T-cell (primary cell): ENCODE measurements at regions not wholly inside any gene's neighbourhood (a gene's known extent, or its start where the extent isn't known, plus 50 kb on each side); places are given as distances from the start of the nearest gene placed in this dataset.

ENCODE experiments used
- ATAC-seq, 4 experiments: fragments of 200-7000 bp in 3 of 4; fragments of 150-1000 bp in 1 of 4; cut with Tn5 transposase; replicated peaks in 1 of 4; 1 replicate in 3 of 4; 2 replicates in 1 of 4; pipeline ENCODE4 v1.10.0; 2021; ENCODE audit warnings: moderate library complexity in 3 of 4, mild to moderate bottlenecking in 2 of 4, moderate number of reproducible peaks in 1 of 4
- CTCF ChIA-PET, 2 donors: fragments of 300-600 bp; sonication (Branson Sonifier 250); formaldehyde crosslinking; loops; one replicate each; lab custom pipeline; 2022; ENCODE audit warnings: antibody characterized with exemption in 2 of 2; lab: Charles Lee
- POLR2A ChIA-PET, 2 donors: fragments of 300-600 bp; sonication (Branson Sonifier 250); formaldehyde crosslinking; loops; one replicate each; lab custom pipeline; 2022; ENCODE audit warnings: antibody characterized with exemption in 2 of 2; lab: Charles Lee
- DNase-seq, 35 experiments: peaks; one replicate each; pipeline versions ENCODE4 v3.0.0 to v3.0.0-alpha.2; 2013 to 2023
- H3K27ac ChIP-seq: one replicate; pipeline ENCODE4 v1.5.1; 2013; ENCODE audit warnings: low read length
- H3K27me3 ChIP-seq, 2 experiments: replicated peaks in 1 of 2; 1 replicate in 1 of 2; 2 replicates in 1 of 2; pipeline versions ENCODE4 v1.6.1 to v1.7.0; 2013; ENCODE audit warnings: low read length in 1 of 2, mixed read lengths in 1 of 2; ENCODE audit not compliant: control insufficient read depth in 2 of 2, insufficient read depth in 2 of 2; ENCODE audit errors: extremely low read depth in 1 of 2
- H3K36me3 ChIP-seq, 2 donors: 1 replicate in 1 of 2; 2 replicates in 1 of 2; pipeline versions ENCODE4 v1.6.1 to v1.7.0; 2013; ENCODE audit warnings: low read length in 1 of 2; ENCODE audit not compliant: control insufficient read depth in 2 of 2, insufficient read depth in 1 of 2; ENCODE audit errors: extremely low read depth in 1 of 2
- H3K4me1 ChIP-seq, 2 experiments: 1 replicate in 1 of 2; 2 replicates in 1 of 2; pipeline versions ENCODE4 v1.6.1 to v1.7.0; 2013; ENCODE audit warnings: low read length in 2 of 2, mixed read lengths in 1 of 2; ENCODE audit not compliant: insufficient read depth in 2 of 2, control insufficient read depth in 1 of 2; ENCODE audit errors: extremely low read depth in 1 of 2
- H3K4me3 ChIP-seq, 2 donors: 1 replicate in 1 of 2; 2 replicates in 1 of 2; pipeline versions ENCODE4 v1.5.1 to v1.7.0; 2013; ENCODE audit warnings: mild to moderate bottlenecking in 2 of 2, low read length in 1 of 2, moderate library complexity in 1 of 2; ENCODE audit not compliant: control insufficient read depth in 1 of 2; ENCODE audit errors: extremely low read depth in 1 of 2
- H3K9me3 ChIP-seq: 2 replicates; pipeline ENCODE4 v1.7.0; 2013
- H3K27ac Mint-ChIP-seq, 2 donors: one replicate each; pipeline ENCODE4 v1.8.0; 2020 to 2021; ENCODE audit warnings: mild to moderate bottlenecking in 2 of 2, mixed read lengths in 2 of 2
- H3K27me3 Mint-ChIP-seq, 2 donors: one replicate each; pipeline ENCODE4 v1.8.0; 2021 to 2022; ENCODE audit warnings: mixed read lengths in 2 of 2
- H3K36me3 Mint-ChIP-seq: one replicate; pipeline ENCODE4 v1.8.0; 2021; ENCODE audit warnings: mixed read lengths
- H3K4me1 Mint-ChIP-seq, 3 donors: one replicate each; pipeline ENCODE4 v1.8.0; 2020 to 2022; ENCODE audit warnings: mixed read lengths in 3 of 3, mild to moderate bottlenecking in 1 of 3
- H3K4me3 Mint-ChIP-seq, 3 donors: one replicate each; pipeline ENCODE4 v1.8.0; 2020 to 2022; ENCODE audit warnings: mild to moderate bottlenecking in 3 of 3, mixed read lengths in 3 of 3, moderate library complexity in 3 of 3
- H3K9me3 Mint-ChIP-seq, 3 donors: one replicate each; pipeline ENCODE4 v1.8.0; 2020 to 2022; ENCODE audit warnings: mixed read lengths in 3 of 3
- WGBS: methylation state at CpG from one replicate; pipeline ENCODE4 v1.1.5; 2013; ENCODE audit warnings: missing lambda C conversion rate; ENCODE audit not compliant: insufficient coverage; 5-methylcytosine and 5-hydroxymethylcytosine counted together

DNA sequence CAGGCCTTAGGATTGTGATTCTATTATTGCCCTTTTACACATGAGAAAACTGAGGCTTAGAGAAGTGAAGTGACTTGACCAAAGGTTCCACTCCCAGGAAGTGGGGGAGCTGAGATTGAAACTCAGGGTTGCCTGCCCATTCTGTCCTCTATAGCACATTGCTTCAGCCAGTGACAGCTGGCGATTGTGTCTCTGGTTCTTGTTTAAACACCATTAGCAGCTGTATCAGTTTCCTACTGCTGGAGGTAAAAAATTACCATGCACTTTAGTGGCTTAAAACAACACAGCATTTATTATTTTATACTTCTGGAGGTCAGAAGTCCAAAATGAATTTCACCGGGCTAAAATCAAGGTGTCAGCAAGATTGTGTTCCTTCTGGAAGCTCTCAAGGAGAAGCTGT is 205.8 kb upstream of the MAMLD1 start:
- ChIA-PET CTCF (no interaction called here), POLR2A (no interaction called here)
- H3K27me3 Mint-ChIP-seq: peaks cover 1 to 4% of the 10 kb centered on the region in 2 donors
- Histone ChIP-seq H3K9me3 (no peaks in the 10 kb centered on the region), H3K27ac (no peak overlapping the region), H3K36me3 (no peaks in the 10 kb centered on the region), H3K4me3 (no peak overlapping the region), H3K27me3 (no peaks in the 10 kb centered on the region), H3K4me1 (no peaks in the 10 kb centered on the region)
- H3K9me3 Mint-ChIP-seq: no peaks in the 10 kb centered on the region
- ATAC-seq (no peak), DNase-seq (no peak)
- 100% methylated on average over 1 of the region's 2 CpGs for WGBS
- H3K4me3 Mint-ChIP-seq: no peak overlapping the region
- no peaks in the 10 kb centered on the region for H3K4me1 Mint-ChIP-seq
- H3K36me3 Mint-ChIP-seq: no peaks in the 10 kb centered on the region
- no peak overlapping the region for H3K27ac Mint-ChIP-seq

DNA sequence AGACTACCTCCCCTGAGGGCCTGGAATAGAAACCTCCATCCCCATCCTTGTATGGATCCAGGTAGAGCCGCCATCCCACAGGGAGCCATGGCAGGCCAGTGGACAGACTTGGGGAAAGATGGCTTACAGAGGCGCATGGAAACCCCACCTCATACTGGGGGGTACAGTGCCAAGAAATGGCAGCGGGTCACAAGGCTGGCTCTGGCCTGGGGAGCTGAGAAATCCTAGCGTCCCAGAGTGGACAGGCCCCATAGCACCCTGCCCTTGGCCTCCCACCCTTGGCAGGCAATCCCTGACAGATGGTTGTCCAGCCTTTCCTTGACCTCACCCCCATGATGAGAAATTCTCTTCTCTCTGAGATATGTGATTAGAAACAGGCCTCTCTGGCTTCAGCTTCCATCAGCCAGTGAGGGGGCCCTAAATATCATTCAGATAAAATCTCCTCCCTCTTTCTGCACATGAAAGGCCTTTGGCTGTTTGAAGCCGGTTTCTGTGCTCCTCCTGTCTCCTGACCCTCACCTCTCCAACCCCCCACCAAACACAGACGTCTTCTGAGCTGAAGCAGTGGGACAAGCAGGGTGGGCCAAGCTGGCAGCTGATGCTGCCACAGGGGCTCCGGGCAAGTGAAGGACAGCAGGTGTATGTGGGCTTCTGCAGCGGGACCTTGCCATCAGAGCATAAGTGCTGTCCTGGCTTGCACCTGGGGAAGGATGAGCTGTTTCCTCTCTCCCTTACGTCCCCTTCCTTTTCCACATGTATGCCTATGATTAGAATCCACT is 204.4 kb upstream of the MAMLD1 start:
- Histone ChIP-seq H3K9me3 (no peaks in the 10 kb centered on the region), H3K4me1 (no peaks in the 10 kb centered on the region), H3K27ac (no peak overlapping the region), H3K4me3 (no peak overlapping the region), H3K36me3 (no peaks in the 10 kb centered on the region), H3K27me3 (no peaks in the 10 kb centered on the region)
- no peak overlapping the region for H3K27ac Mint-ChIP-seq
- peaks cover 0 to 4% of the 10 kb centered on the region in 2 donors for H3K27me3 Mint-ChIP-seq
- no peaks in the 10 kb centered on the region for H3K9me3 Mint-ChIP-seq
- DNase-seq: no peak
- H3K4me1 Mint-ChIP-seq: no peaks in the 10 kb centered on the region
- no peak for ATAC-seq
- ChIA-PET POLR2A (no interaction called here), CTCF (no interaction called here)
- H3K4me3 Mint-ChIP-seq: no peak overlapping the region
- 75% methylated on average over 3 of the region's 9 CpGs for WGBS
- H3K36me3 Mint-ChIP-seq: no peaks in the 10 kb centered on the region

- Histone ChIP-seq H3K4me1 (no peaks in the 10 kb centered on the region), H3K36me3 (no peaks in the 10 kb centered on the region), H3K4me3 (no peak overlapping the region), H3K27ac (no peak overlapping the region), H3K27me3 (no peaks in the 10 kb centered on the region), H3K9me3 (no peaks in the 10 kb centered on the region)
- no peaks in the 10 kb centered on the region for H3K9me3 Mint-ChIP-seq
- H3K4me3 Mint-ChIP-seq: no peak overlapping the region
- peaks cover 0 to 4% of the 10 kb centered on the region in 2 donors for H3K27me3 Mint-ChIP-seq
- ATAC-seq (no peak), DNase-seq (no peak)
- POLR2A ChIA-PET: no interaction called here
- H3K4me1 Mint-ChIP-seq: no peaks in the 10 kb centered on the region
- 92% methylated on average over 2 of the region's 3 CpGs for WGBS
- H3K27ac Mint-ChIP-seq: no peak overlapping the region
- H3K36me3 Mint-ChIP-seq: no peaks in the 10 kb centered on the region
- CTCF ChIA-PET: no interaction called here
These were observed 203.6 kb upstream of the MAMLD1 start for GRCh38 chrX:150159537-150159936.

DNA sequence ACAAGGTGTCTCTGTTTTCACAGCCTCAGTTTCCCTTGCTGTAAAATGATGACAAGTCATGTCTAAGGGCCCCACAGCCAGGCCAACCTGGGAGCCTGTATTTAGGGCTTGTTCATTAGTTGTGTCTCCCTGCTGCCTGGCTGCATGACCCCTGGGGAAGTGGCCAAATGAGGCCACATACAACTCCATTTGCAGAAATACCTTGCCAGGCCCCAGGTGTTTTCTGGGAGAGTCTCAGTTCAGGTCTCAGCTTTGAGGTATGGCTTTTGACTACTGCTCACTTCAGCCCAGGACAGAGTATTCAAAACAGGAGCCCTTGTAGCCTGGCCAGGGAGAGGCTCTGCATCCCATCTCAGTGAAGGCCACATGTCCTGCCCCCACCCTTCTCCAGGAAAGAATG is 202.5 kb upstream of the MAMLD1 start:
- H3K27ac Mint-ChIP-seq: no peak overlapping the region
- H3K4me3 Mint-ChIP-seq: no peak overlapping the region
- no peaks in the 10 kb centered on the region for H3K9me3 Mint-ChIP-seq
- Histone ChIP-seq H3K9me3 (no peaks in the 10 kb centered on the region), H3K4me1 (no peaks in the 10 kb centered on the region), H3K36me3 (no peaks in the 10 kb centered on the region), H3K27ac (no peak overlapping the region), H3K4me3 (no peak overlapping the region), H3K27me3 (no peaks in the 10 kb centered on the region)
- ChIA-PET POLR2A (no interaction called here), CTCF (no interaction called here)
- DNase-seq (no peak), ATAC-seq (no peak)
- H3K36me3 Mint-ChIP-seq: no peaks in the 10 kb centered on the region
- H3K27me3 Mint-ChIP-seq: peaks cover 0 to 4% of the 10 kb centered on the region in 2 donors
- no peaks in the 10 kb centered on the region for H3K4me1 Mint-ChIP-seq

GRCh38 chrX:150161193-150161592 is 201.9 kb upstream of the MAMLD1 start:
- Mint-ChIP-seq H3K36me3 (no peaks in the 10 kb centered on the region), H3K4me3 (no peak overlapping the region), H3K27me3 (peaks cover 0 to 4% of the 10 kb centered on the region in 2 donors), H3K9me3 (no peaks in the 10 kb centered on the region), H3K4me1 (no peaks in the 10 kb centered on the region), H3K27ac (no peak overlapping the region)
- POLR2A ChIA-PET: no interaction called here
- H3K4me3 ChIP-seq: no peak overlapping the region
- no peaks in the 10 kb centered on the region for H3K9me3 ChIP-seq
- H3K27me3 ChIP-seq: no peaks in the 10 kb centered on the region
- no peaks in the 10 kb centered on the region for H3K4me1 ChIP-seq
- ATAC-seq (no peak), DNase-seq (no peak)
- H3K27ac ChIP-seq: no peak overlapping the region
- WGBS: no CpG with 5 or more reads among the region's 1 CpG
- no peaks in the 10 kb centered on the region for H3K36me3 ChIP-seq
- CTCF ChIA-PET: no interaction called here

- Mint-ChIP-seq H3K9me3 (no peaks in the 10 kb centered on the region), H3K4me3 (no peak overlapping the region), H3K27me3 (peaks cover 0 to 4% of the 10 kb centered on the region in 2 donors), H3K27ac (no peak overlapping the region), H3K4me1 (no peaks in the 10 kb centered on the region), H3K36me3 (no peaks in the 10 kb centered on the region)
- H3K9me3 ChIP-seq: no peaks in the 10 kb centered on the region
- ChIA-PET CTCF (no interaction called here), POLR2A (no interaction called here)
- no peak for DNase-seq
- no peaks in the 10 kb centered on the region for H3K27me3 ChIP-seq
- ATAC-seq: no peak
- no peak overlapping the region for H3K27ac ChIP-seq
- H3K4me1 ChIP-seq: no peaks in the 10 kb centered on the region
- no peak overlapping the region for H3K4me3 ChIP-seq
- no peaks in the 10 kb centered on the region for H3K36me3 ChIP-seq
- 50% methylated on average over 1 of the region's 4 CpGs for WGBS
These were observed 201.0 kb upstream of the MAMLD1 start for GRCh38 chrX:150162141-150162540.
